ENCODE measurements at regions not wholly inside any gene's neighbourhood (a gene's known extent, or its start where the extent isn't known, plus 50 kb on each side); places are given as distances from the start of the nearest gene placed in this dataset.

DNA sequence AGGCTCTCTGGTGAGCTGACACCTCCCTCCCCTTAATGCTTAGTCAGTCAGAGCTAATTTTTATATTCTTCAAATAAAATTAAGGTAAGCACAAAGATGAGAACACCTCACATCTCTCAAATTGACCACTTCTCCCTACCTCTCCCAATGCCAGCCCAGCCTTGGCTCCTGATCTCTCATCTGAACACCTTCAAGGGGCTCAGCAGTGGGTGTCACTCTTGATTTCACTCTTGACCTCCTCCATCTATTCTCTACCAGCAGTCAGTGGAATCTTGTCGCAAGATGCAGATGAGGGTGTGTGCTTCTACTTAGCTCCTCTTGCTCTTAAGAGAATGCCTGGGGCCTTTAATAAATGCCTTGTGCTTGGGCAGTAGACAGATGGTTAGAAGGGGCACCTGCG is 309.0 kb upstream of the IRX3 start:
- no peak overlapping the region for H3K27ac ChIP-seq
- TF ChIP-seq, protein P1, sequence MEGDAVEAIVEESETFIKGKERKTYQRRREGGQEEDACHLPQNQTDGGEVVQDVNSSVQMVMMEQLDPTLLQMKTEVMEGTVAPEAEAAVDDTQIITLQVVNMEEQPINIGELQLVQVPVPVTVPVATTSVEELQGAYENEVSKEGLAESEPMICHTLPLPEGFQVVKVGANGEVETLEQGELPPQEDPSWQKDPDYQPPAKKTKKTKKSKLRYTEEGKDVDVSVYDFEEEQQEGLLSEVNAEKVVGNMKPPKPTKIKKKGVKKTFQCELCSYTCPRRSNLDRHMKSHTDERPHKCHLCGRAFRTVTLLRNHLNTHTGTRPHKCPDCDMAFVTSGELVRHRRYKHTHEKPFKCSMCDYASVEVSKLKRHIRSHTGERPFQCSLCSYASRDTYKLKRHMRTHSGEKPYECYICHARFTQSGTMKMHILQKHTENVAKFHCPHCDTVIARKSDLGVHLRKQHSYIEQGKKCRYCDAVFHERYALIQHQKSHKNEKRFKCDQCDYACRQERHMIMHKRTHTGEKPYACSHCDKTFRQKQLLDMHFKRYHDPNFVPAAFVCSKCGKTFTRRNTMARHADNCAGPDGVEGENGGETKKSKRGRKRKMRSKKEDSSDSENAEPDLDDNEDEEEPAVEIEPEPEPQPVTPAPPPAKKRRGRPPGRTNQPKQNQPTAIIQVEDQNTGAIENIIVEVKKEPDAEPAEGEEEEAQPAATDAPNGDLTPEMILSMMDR (IDR thresholded peaks at IDR 0.05; ENCODE audit: low read depth, low read length), result no peak
- no peak overlapping the region for H3K4me3 ChIP-seq (ENCODE audit: low read depth, low read length)
- no peaks in the 10 kb centered on the region for H3K9me3 ChIP-seq (ENCODE audit: severe bottlenecking)
- no peaks in the 10 kb centered on the region for H3K27me3 ChIP-seq (ENCODE audit: insufficient read depth, low read depth, severe bottlenecking)
- DNase-seq, result no peak
- H3K36me3 ChIP-seq, result no peaks in the 10 kb centered on the region

DNA sequence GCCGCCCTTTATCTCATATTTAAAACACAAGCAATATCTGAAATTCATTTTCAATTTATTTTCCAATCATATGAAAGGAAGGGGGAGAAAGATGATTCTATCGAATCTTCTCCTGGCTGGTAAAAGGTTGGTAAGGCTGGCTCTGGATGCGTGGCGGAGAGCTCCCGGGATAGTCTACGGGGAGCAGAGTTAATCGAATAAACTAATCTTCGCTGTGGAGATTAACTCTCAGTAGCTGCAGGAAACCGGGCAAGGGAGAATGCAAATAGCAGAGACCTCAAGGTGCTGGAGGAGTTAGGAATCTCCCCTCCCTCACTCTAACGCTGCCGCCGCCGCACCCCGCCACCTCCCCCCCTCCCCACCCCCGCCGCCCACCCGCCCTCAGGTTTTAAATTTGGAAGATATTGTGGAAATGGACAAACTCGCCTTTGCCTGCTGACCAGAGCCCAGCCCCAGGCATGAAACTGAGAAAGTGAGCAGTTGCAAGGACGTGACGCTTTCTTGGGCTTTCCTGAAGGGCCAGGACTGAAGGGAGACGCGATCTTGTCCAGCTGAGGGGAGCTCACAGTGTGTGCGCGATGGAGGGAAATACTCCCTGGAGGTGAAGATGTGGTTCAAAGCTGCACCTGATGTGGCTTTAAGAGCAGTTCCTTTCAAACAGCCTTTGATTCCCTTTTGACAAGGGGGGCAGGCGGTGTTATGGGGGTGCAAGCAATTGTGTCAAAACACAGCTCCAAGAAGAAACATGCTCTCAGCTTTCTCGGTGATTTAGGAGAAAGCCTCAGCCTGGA is 308.2 kb upstream of the IRX3 start:
- no peaks in the 10 kb centered on the region for H3K36me3 ChIP-seq
- TF ChIP-seq, protein P1 (IDR thresholded peaks at IDR 0.05; ENCODE audit: low read depth, low read length), result no peak
- peak overlapping the region; percentile 44 for H3K4me3 ChIP-seq (ENCODE audit: low read depth, low read length)
- no peaks in the 10 kb centered on the region for H3K9me3 ChIP-seq (ENCODE audit: severe bottlenecking)
- no peak overlapping the region for H3K27ac ChIP-seq
- no peaks in the 10 kb centered on the region for H3K27me3 ChIP-seq (ENCODE audit: insufficient read depth, low read depth, severe bottlenecking)
- DNase-seq, result peak; percentile 36

DNA sequence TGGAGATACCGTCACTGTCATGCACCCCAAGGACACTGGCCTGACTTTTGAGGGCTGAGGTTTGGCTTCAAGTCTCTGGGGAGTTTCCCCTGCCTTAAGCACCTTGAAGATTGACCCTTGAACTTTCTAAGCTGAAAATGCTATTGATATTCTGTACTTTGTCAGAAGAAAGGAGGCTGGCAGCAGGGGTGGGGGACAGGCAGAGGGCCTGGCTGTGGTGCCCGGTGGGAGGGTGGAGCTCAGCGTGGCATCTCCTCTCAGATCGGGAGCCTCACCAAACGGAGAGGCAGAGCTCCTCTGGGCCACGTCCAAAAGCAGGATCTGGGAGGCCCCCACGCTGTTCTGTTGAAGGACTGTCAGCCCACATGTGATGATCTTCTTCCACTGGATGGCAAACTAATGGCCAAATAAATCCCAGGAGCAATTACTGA is 305.2 kb upstream of the IRX3 start:
- H3K27ac ChIP-seq, result no peak overlapping the region
- no peaks in the 10 kb centered on the region for H3K9me3 ChIP-seq (ENCODE audit: severe bottlenecking)
- no peak for DNase-seq
- H3K4me3 ChIP-seq (ENCODE audit: low read depth, low read length), result no peak overlapping the region
- H3K27me3 ChIP-seq (ENCODE audit: insufficient read depth, low read depth, severe bottlenecking), result no peaks in the 10 kb centered on the region
- TF ChIP-seq, protein P1 (IDR thresholded peaks at IDR 0.05; ENCODE audit: low read depth, low read length), result no peak
- no peaks in the 10 kb centered on the region for H3K36me3 ChIP-seq

DNA sequence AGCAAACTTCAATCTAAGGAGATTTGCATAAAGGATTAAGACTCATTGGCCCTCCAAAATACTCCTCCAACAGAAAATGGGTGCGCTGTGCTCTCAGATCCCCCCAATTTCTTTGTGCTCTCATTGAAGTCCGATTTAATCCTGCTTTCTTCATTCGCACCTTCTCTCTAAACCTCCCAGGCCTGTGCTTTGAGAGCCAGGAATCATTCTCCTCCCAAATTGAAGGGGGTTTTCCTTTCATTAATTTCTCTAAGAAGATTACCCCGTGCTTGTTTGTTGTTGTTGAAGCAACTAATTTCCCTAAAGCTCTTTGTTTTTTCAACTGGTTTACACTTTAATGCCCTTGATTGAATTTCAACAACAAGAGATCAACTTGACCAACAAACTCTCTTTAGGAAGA is 304.2 kb upstream of the IRX3 start:
- TF ChIP-seq, protein P1 (IDR thresholded peaks at IDR 0.05; ENCODE audit: low read depth, low read length), result no peak
- no peak overlapping the region for H3K27ac ChIP-seq
- no peaks in the 10 kb centered on the region for H3K9me3 ChIP-seq (ENCODE audit: severe bottlenecking)
- no peak for DNase-seq
- no peaks in the 10 kb centered on the region for H3K27me3 ChIP-seq (ENCODE audit: insufficient read depth, low read depth, severe bottlenecking)
- H3K36me3 ChIP-seq, result no peaks in the 10 kb centered on the region
- no peak overlapping the region for H3K4me3 ChIP-seq (ENCODE audit: low read depth, low read length)

DNA sequence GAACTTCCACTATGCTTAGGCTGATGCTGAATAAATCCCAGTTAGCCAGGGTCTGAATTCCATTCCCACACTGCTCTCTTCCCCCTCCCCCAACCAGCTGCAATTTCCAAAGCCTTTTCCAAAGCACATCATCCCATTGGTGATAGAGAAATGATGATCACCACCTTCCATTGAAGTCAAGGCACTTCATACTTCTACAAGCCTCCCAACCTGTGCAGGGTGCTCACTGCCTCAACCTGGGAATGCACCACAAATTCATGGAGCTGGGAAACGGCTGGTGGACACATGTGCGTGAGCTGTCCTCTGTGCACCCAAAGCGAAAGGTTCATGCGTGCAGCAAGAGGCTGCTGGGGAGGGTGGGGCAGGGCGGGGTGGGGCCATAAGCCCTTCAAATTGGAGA is 302.7 kb upstream of the IRX3 start:
- Histone ChIP-seq H3K4me3 (ENCODE audit: low read depth, low read length) (no peak overlapping the region), H3K36me3 (no peaks in the 10 kb centered on the region), H3K27ac (no peak overlapping the region), H3K9me3 (ENCODE audit: severe bottlenecking) (no peaks in the 10 kb centered on the region), H3K27me3 (ENCODE audit: insufficient read depth, low read depth, severe bottlenecking) (no peaks in the 10 kb centered on the region)
- no peak for DNase-seq
- TF ChIP-seq, protein P1 (IDR thresholded peaks at IDR 0.05; ENCODE audit: low read depth, low read length), result no peak

DNA sequence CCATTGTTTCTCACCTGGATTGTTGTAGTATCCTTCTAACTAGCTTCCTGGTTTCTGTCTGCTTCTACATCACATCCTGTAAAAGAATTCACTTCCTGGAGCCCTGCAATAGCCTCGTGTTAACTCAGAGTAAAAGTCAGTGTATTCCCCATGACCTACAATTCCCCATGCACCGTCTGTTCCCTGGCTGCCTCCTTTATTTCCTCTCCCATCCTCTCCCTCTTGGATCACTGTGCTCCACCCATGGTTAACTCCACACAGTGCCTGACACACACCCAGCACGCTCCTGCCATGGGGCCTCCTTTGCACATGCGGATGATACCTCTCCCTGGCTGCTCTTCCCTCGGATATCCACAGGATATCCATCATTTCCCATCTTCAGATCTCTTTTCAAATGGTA is 301.4 kb upstream of the IRX3 start:
- no peaks in the 10 kb centered on the region for H3K36me3 ChIP-seq
- H3K27me3 ChIP-seq (ENCODE audit: insufficient read depth, low read depth, severe bottlenecking), result no peaks in the 10 kb centered on the region
- TF ChIP-seq, protein P1 (IDR thresholded peaks at IDR 0.05; ENCODE audit: low read depth, low read length), result no peak
- no peak overlapping the region for H3K27ac ChIP-seq
- H3K9me3 ChIP-seq (ENCODE audit: severe bottlenecking), result no peaks in the 10 kb centered on the region
- no peak overlapping the region for H3K4me3 ChIP-seq (ENCODE audit: low read depth, low read length)
- no peak for DNase-seq
